Prostate gland (tissue), 2 donors: ENCODE measurements at regions not wholly inside any gene's neighbourhood (a gene's known extent, or its start where the extent isn't known, plus 50 kb on each side); places are given as distances from the start of the nearest gene placed in this dataset.

Source experiments
- CTCF ChIP-seq, 4 experiments: fragments of 200-600 bp in 2 of 4; fragments of 450-650 bp in 2 of 4; sonication (generic) in 2 of 4; IDR thresholded peaks; 1 replicate in 3 of 4; 2 replicates in 1 of 4; pipeline ENCODE4 v1.5.1; 2016 to 2019; ENCODE audit warnings: antibody characterized with exemption in 4 of 4, mild to moderate bottlenecking in 2 of 4, moderate library complexity in 2 of 4
- POLR2A ChIP-seq: fragments of 450-650 bp; IDR thresholded peaks from one replicate; pipeline ENCODE4 v1.6.1; 2016; ENCODE audit warnings: antibody characterized with exemption, mild to moderate bottlenecking
- POLR2AphosphoS5 ChIP-seq: sonication (generic); formaldehyde crosslinking; IDR thresholded peaks from one replicate; pipeline ENCODE4 v1.6.1; 2017; ENCODE audit warnings: antibody characterized with exemption

GRCh38 chr1:213669964-213670691 lies 317.6 kb upstream of the PROX1 start:
- TF ChIP-seq CTCF (IDR thresholded peaks at IDR 0.05) = no peak
- no peak for TF ChIP-seq POLR2A
- TF ChIP-seq POLR2AphosphoS5 = no peak
